A549 (cell line): ENCODE measurements at regions not wholly inside any gene's neighbourhood (a gene's known extent, or its start where the extent isn't known, plus 50 kb on each side); places are given as distances from the start of the nearest gene placed in this dataset.

Source experiments
- CTCF ChIP-seq: fragments of >200 bp; sonication (Bioruptor Twin); formaldehyde crosslinking; IDR thresholded peaks from 3 replicates; pipeline ENCODE4 v1.5.1; 2016
- EHMT2 ChIP-seq: fragments of 200-600 bp; sonication (generic); IDR thresholded peaks from 2 replicates; pipeline ENCODE4 v1.6.1; 2016; ENCODE audit warnings: antibody characterized with exemption, low read depth, mild to moderate bottlenecking, moderate library complexity
- FOSL2 ChIP-seq, 2 experiments: fragments of 450-650 bp in 1 of 2; fragments of >200 bp in 1 of 2; sonication (Bioruptor Twin) in 1 of 2; formaldehyde crosslinking; IDR thresholded peaks; 2 replicates each; pipeline versions ENCODE4 v1.5.0 to v1.6.1; 2016 to 2020; ENCODE audit warnings: mild to moderate bottlenecking in 1 of 2, moderate library complexity in 1 of 2
- PHF8 ChIP-seq: fragments of 200-600 bp; sonication (generic); IDR thresholded peaks from 2 replicates; pipeline ENCODE4 v1.6.1; 2016; ENCODE audit warnings: low read depth, mild to moderate bottlenecking, antibody characterized with exemption, moderate library complexity, borderline replicate concordance
- RARB ChIP-seq: fragments of 250-450 bp; sonication (Bioruptor Pico); IDR thresholded peaks from 2 replicates; pipeline ENCODE4 v1.8.0; 2021; ENCODE audit warnings: mild to moderate bottlenecking, moderate library complexity
- TP53 ChIP-seq: fragments of 250-450 bp; sonication (Bioruptor Pico); IDR thresholded peaks from 2 replicates; pipeline ENCODE4 v1.5.0; 2021; ENCODE audit warnings: mild to moderate bottlenecking, moderate library complexity
- USF2 ChIP-seq: fragments of 450-650 bp; IDR thresholded peaks from 2 replicates; pipeline ENCODE4 v1.6.1; 2014; ENCODE audit warnings: antibody characterized with exemption

- TF ChIP-seq CTCF (no peak), FOSL2 (IDR thresholded peaks at IDR 0.05) (no peak), FOSL2 (CRISPR knock-in tag; IDR thresholded peaks at IDR 0.05) (no peak), RARB (CRISPR knock-in tag) (no peak), TP53 (CRISPR knock-in tag) (no peak), EHMT2 (no peak), PHF8 (no peak), USF2 (no peak)
Measured at GRCh38 chr17:73867056-73867455, 222.8 kb upstream of the SDK2 start.
